Panc1 (cell line): ENCODE measurements at regions not wholly inside any gene's neighbourhood (a gene's known extent, or its start where the extent isn't known, plus 50 kb on each side); places are given as distances from the start of the nearest gene placed in this dataset.

Experiments
- TCF7L2 ChIP-seq: IDR thresholded peaks from 2 replicates; pipeline ENCODE4 v1.6.1; 2011; ENCODE audit warnings: mild to moderate bottlenecking, low read depth, low read length, inconsistent platforms
- TF ChIP-seq, protein P1 (sequence below): fragments of 450-650 bp; IDR thresholded peaks from 2 replicates; pipeline ENCODE4 v1.5.1; 2017; ENCODE audit warnings: mild to moderate bottlenecking

DNA sequence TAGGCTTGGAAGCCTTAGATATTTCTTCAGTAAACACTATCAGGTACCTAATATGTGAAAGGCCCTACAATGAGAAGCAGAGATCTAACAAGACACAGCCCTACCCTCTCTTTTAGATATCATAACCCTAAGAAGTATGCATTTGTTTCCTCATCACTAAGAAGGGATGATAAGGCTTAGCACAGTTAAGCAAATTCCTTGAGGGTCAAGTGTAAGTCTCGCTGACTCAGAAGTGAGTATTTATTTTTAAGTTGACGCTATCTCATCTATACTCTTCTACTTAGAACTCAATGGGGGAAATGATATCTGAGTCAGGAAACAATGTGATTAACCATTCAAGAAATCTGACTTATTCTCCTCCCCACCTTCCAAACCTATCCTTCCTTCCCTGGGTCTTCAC, 149.7 kb downstream of the ESM1 start:
- TF ChIP-seq, protein P1, sequence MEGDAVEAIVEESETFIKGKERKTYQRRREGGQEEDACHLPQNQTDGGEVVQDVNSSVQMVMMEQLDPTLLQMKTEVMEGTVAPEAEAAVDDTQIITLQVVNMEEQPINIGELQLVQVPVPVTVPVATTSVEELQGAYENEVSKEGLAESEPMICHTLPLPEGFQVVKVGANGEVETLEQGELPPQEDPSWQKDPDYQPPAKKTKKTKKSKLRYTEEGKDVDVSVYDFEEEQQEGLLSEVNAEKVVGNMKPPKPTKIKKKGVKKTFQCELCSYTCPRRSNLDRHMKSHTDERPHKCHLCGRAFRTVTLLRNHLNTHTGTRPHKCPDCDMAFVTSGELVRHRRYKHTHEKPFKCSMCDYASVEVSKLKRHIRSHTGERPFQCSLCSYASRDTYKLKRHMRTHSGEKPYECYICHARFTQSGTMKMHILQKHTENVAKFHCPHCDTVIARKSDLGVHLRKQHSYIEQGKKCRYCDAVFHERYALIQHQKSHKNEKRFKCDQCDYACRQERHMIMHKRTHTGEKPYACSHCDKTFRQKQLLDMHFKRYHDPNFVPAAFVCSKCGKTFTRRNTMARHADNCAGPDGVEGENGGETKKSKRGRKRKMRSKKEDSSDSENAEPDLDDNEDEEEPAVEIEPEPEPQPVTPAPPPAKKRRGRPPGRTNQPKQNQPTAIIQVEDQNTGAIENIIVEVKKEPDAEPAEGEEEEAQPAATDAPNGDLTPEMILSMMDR: no peak
- no peak for TF ChIP-seq TCF7L2
